Caco-2 (cell line): ENCODE measurements at regions not wholly inside any gene's neighbourhood (a gene's known extent, or its start where the extent isn't known, plus 50 kb on each side); places are given as distances from the start of the nearest gene placed in this dataset.

ENCODE experiments used
- BruUV-seq: library from RNA; stranded (reverse); fragments of 400-500 nt; replicated peaks from 2 replicates; lab custom pipeline; 2021; lab: Mats Ljungman, UMichigan
- CTCF ChIA-PET: fragments of 300-600 bp; sonication (Branson Sonifier 250); formaldehyde crosslinking; loops from one replicate; lab custom pipeline; 2022; ENCODE audit warnings: antibody characterized with exemption; lab: Charles Lee
- POLR2A ChIA-PET: fragments of 300-600 bp; sonication (Branson Sonifier 250); formaldehyde crosslinking; loops from one replicate; lab custom pipeline; 2022; ENCODE audit warnings: antibody characterized with exemption; lab: Charles Lee
- DNase-seq, 2 experiments: peaks; one replicate each; pipeline versions ENCODE4 v3.0.0 to v3.0.0-alpha.2; 2020 to 2022
- H3K27me3 ChIP-seq: replicated peaks from 2 replicates; pipeline ENCODE4 v1.6.0; 2011; ENCODE audit warnings: low read length; ENCODE audit not compliant: control insufficient read depth, insufficient read depth
- H3K36me3 ChIP-seq: 2 replicates; pipeline ENCODE4 v1.5.1; 2011; ENCODE audit warnings: low read length; ENCODE audit not compliant: control insufficient read depth, insufficient read depth
- H3K4me1 ChIP-seq: fragments of 250-450 bp; sonication (Bioruptor Pico); 2 replicates; pipeline ENCODE4 v1.5.1; 2020; ENCODE audit warnings: mild to moderate bottlenecking
- H3K4me3 ChIP-seq: 2 replicates; pipeline ENCODE4 v1.5.1; 2011; ENCODE audit warnings: low read depth, mild to moderate bottlenecking, control low read depth, low read length
- H3K9me3 ChIP-seq: fragments of 250-450 bp; sonication (Bioruptor Pico); 2 replicates; pipeline ENCODE4 v1.5.1; 2020; ENCODE audit warnings: mild to moderate bottlenecking, moderate library complexity
- H3K27ac Mint-ChIP-seq: one replicate; pipeline ENCODE4 v1.8.0; 2022; ENCODE audit warnings: mixed read lengths; ENCODE audit not compliant: unreplicated experiment
- H3K27me3 Mint-ChIP-seq: one replicate; pipeline ENCODE4 v1.8.0; 2022; ENCODE audit warnings: mixed read lengths; ENCODE audit not compliant: insufficient read depth, unreplicated experiment
- H3K36me3 Mint-ChIP-seq: one replicate; pipeline ENCODE4 v1.8.0; 2022; ENCODE audit warnings: mild to moderate bottlenecking, mixed read lengths; ENCODE audit not compliant: insufficient read depth, unreplicated experiment
- H3K4me1 Mint-ChIP-seq: one replicate; pipeline ENCODE4 v1.8.0; 2022; ENCODE audit warnings: low read depth, mixed read lengths; ENCODE audit not compliant: unreplicated experiment
- H3K4me3 Mint-ChIP-seq: one replicate; pipeline ENCODE4 v1.8.0; 2022; ENCODE audit warnings: mild to moderate bottlenecking, moderate library complexity, mixed read lengths; ENCODE audit not compliant: unreplicated experiment
- H3K9me3 Mint-ChIP-seq: one replicate; pipeline ENCODE4 v1.8.0; 2022; ENCODE audit warnings: mixed read lengths; ENCODE audit not compliant: unreplicated experiment
- intact Hi-C: fragments of 100-400 bp; cut with micrococcal nuclease; formaldehyde crosslinking; loops from one replicate; pipeline ENCODE4 v1.10.0; 2022; ENCODE audit not compliant: unreplicated experiment
- TF ChIP-seq, protein P1 (sequence below), 2 experiments: fragments of 200-600 bp in 1 of 2; IDR thresholded peaks; 1 replicate in 1 of 2; 2 replicates in 1 of 2; pipeline versions ENCODE4 v1.5.1 to v1.8.0; 2011 to 2022; ENCODE audit warnings: antibody characterized with exemption in 1 of 2, control low read depth in 1 of 2, inconsistent platforms in 1 of 2, low read depth in 1 of 2, low read length in 1 of 2, mild to moderate bottlenecking in 1 of 2, moderate library complexity in 1 of 2; ENCODE audit not compliant: insufficient read depth in 1 of 2, severe bottlenecking in 1 of 2, unreplicated experiment in 1 of 2

GRCh38 chr18:76232010-76232409 is 263.0 kb downstream of the ZNF516 start:
- no TSS peak for BruUV-seq
- no peaks in the 10 kb centered on the region for H3K4me1 ChIP-seq
- H3K36me3 ChIP-seq = no peaks in the 10 kb centered on the region
- Mint-ChIP-seq H3K9me3 (no peaks in the 10 kb centered on the region), H3K27ac (no peak overlapping the region), H3K4me1 (no peaks in the 10 kb centered on the region), H3K4me3 (no peak overlapping the region), H3K27me3 (peaks cover 7% of the 10 kb centered on the region), H3K36me3 (no peaks in the 10 kb centered on the region)
- CTCF ChIA-PET = no interaction called here
- no peak overlapping the region for H3K4me3 ChIP-seq
- intact Hi-C loops = no loop called here
- POLR2A ChIA-PET = no interaction called here
- no peaks in the 10 kb centered on the region for H3K27me3 ChIP-seq
- DNase-seq = no peak
- no peaks in the 10 kb centered on the region for H3K9me3 ChIP-seq
- TF ChIP-seq, protein P1, sequence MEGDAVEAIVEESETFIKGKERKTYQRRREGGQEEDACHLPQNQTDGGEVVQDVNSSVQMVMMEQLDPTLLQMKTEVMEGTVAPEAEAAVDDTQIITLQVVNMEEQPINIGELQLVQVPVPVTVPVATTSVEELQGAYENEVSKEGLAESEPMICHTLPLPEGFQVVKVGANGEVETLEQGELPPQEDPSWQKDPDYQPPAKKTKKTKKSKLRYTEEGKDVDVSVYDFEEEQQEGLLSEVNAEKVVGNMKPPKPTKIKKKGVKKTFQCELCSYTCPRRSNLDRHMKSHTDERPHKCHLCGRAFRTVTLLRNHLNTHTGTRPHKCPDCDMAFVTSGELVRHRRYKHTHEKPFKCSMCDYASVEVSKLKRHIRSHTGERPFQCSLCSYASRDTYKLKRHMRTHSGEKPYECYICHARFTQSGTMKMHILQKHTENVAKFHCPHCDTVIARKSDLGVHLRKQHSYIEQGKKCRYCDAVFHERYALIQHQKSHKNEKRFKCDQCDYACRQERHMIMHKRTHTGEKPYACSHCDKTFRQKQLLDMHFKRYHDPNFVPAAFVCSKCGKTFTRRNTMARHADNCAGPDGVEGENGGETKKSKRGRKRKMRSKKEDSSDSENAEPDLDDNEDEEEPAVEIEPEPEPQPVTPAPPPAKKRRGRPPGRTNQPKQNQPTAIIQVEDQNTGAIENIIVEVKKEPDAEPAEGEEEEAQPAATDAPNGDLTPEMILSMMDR (IDR thresholded peaks at IDR 0.05; ENCODE audit: insufficient read depth in 1 of 2, low read depth in 1 of 2, low read length in 1 of 2, severe bottlenecking in 1 of 2, unreplicated experiment in 1 of 2) = no peak

DNA sequence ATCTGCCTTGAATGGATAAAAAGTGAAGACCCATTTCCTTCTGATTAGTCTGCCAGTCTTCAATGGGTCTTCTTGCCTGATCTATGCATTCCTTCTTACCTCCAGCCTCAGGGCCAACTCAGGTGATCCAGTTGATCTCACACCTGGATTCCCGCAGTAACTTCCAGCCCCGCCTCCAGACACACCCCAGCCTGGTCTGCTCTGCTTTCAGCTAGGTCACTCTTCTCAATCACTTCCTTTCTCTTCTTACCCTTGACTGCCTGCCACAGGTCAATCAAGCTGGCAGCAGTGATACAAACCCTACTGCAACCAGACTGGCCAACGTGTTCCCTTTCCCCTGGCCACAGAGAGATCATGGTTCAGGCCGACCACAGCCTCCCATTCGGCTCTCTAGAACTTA is 263.6 kb downstream of the ZNF516 start:
- ChIA-PET CTCF (no interaction called here), POLR2A (no interaction called here)
- Histone ChIP-seq H3K4me3 (no peak overlapping the region), H3K27me3 (no peaks in the 10 kb centered on the region), H3K9me3 (no peaks in the 10 kb centered on the region), H3K36me3 (no peaks in the 10 kb centered on the region), H3K4me1 (no peaks in the 10 kb centered on the region)
- no peak for DNase-seq
- no TSS peak for BruUV-seq
- H3K4me1 Mint-ChIP-seq = no peaks in the 10 kb centered on the region
- no peak overlapping the region for H3K4me3 Mint-ChIP-seq
- peaks cover 7% of the 10 kb centered on the region for H3K27me3 Mint-ChIP-seq
- TF ChIP-seq, protein P1 (IDR thresholded peaks at IDR 0.05; ENCODE audit: insufficient read depth in 1 of 2, low read depth in 1 of 2, low read length in 1 of 2, severe bottlenecking in 1 of 2, unreplicated experiment in 1 of 2) = no peak
- no peaks in the 10 kb centered on the region for H3K36me3 Mint-ChIP-seq
- intact Hi-C loops = no loop called here
- no peaks in the 10 kb centered on the region for H3K9me3 Mint-ChIP-seq
- H3K27ac Mint-ChIP-seq = no peak overlapping the region

- no TSS peak for BruUV-seq
- CTCF ChIA-PET = no interaction called here
- no peak overlapping the region for H3K27ac Mint-ChIP-seq
- H3K36me3 Mint-ChIP-seq = no peaks in the 10 kb centered on the region
- H3K27me3 Mint-ChIP-seq = peaks cover 7% of the 10 kb centered on the region
- Histone ChIP-seq H3K36me3 (no peaks in the 10 kb centered on the region), H3K27me3 (no peaks in the 10 kb centered on the region), H3K4me1 (no peaks in the 10 kb centered on the region), H3K9me3 (no peaks in the 10 kb centered on the region), H3K4me3 (no peak overlapping the region)
- TF ChIP-seq, protein P1 (IDR thresholded peaks at IDR 0.05; ENCODE audit: insufficient read depth in 1 of 2, low read depth in 1 of 2, low read length in 1 of 2, severe bottlenecking in 1 of 2, unreplicated experiment in 1 of 2) = no peak
- H3K9me3 Mint-ChIP-seq = no peaks in the 10 kb centered on the region
- intact Hi-C loops = no loop called here
- no peak for DNase-seq
- H3K4me1 Mint-ChIP-seq = no peaks in the 10 kb centered on the region
- H3K4me3 Mint-ChIP-seq = no peak overlapping the region
- POLR2A ChIA-PET = no interaction called here
Observed at GRCh38 chr18:76230791-76231190, 264.3 kb downstream of the ZNF516 start.
